A549 (cell line): ENCODE measurements at regions not wholly inside any gene's neighbourhood (a gene's known extent, or its start where the extent isn't known, plus 50 kb on each side); places are given as distances from the start of the nearest gene placed in this dataset.

Experiments
- ATAC-seq, 2 experiments: fragments of 200-7000 bp in 1 of 2; fragments of >200 bp in 1 of 2; cut with Nextera tagmentation in 1 of 2; cut with Tn5 transposase in 1 of 2; 3 replicates each; pipeline versions ENCODE4 v1.8.0 to v1.9.1; 2018 to 2020; ENCODE audit warnings: mild to moderate bottlenecking in 1 of 2, moderate library complexity in 1 of 2
- CTCF ChIA-PET: fragments of 300-600 bp; sonication (Branson Sonifier 250); formaldehyde crosslinking; extraction: SDS; loops from one replicate; lab custom pipeline; 2021; ENCODE audit warnings: antibody characterized with exemption, inconsistent platforms; lab: Yijun Ruan, JAX
- POLR2A ChIA-PET: fragments of 350-600 bp; formaldehyde crosslinking; extraction: SDS; loops from one replicate; lab custom pipeline; 2021; ENCODE audit warnings: antibody characterized with exemption, inconsistent platforms; lab: Yijun Ruan, JAX
- DNase-seq, 2 experiments: peaks; one replicate each; pipeline versions ENCODE4 v3.0.0 to v3.0.0-alpha.2; 2011 to 2016; ENCODE audit warnings: low read depth in 1 of 2, low spot score in 1 of 2
- FAIRE-seq: peaks from 2 replicates; lab custom pipeline; 2011; peaks lifted over from hg19 to GRCh38; lab: Jason Lieb, UNC
- H3K27ac ChIP-seq, 2 experiments: fragments of >200 bp; sonication (Bioruptor Twin); formaldehyde crosslinking; 3 replicates each; pipeline ENCODE4 v1.5.1; 2016 to 2017
- H3K4me1 ChIP-seq: fragments of >200 bp; sonication (Bioruptor Twin); formaldehyde crosslinking; 3 replicates; pipeline ENCODE4 v1.6.1; 2016
- H3K4me2 ChIP-seq: fragments of >200 bp; sonication (Bioruptor Twin); formaldehyde crosslinking; 3 replicates; pipeline ENCODE4 v1.6.1; 2016
- H3K4me3 ChIP-seq: fragments of >200 bp; sonication (Bioruptor Twin); formaldehyde crosslinking; 3 replicates; pipeline ENCODE4 v1.5.1; 2016
- H3K9me3 ChIP-seq: fragments of >200 bp; sonication (Bioruptor Twin); formaldehyde crosslinking; 3 replicates; pipeline ENCODE4 v1.6.1; 2016
- BHLHE40 ChIP-seq: IDR thresholded peaks from 2 replicates; pipeline ENCODE4 v1.6.1; 2012; ENCODE audit warnings: low read depth, low read length, inconsistent platforms
- CHD2 ChIP-seq: fragments of 150-350 bp; IDR thresholded peaks from 2 replicates; pipeline ENCODE4 v1.6.1; 2014; ENCODE audit warnings: low read length; ENCODE audit not compliant: partially characterized antibody
- FOSB ChIP-seq: fragments of 250-450 bp; sonication (Bioruptor Pico); IDR thresholded peaks from 2 replicates; pipeline ENCODE4 v1.5.0; 2020; ENCODE audit warnings: mild to moderate bottlenecking, moderate library complexity
- GATA3 ChIP-seq: IDR thresholded peaks from 2 replicates; pipeline ENCODE4 v1.6.1; 2012; ENCODE audit warnings: borderline replicate concordance
- HDAC2 ChIP-seq: fragments of 200-600 bp; sonication (generic); IDR thresholded peaks from 2 replicates; pipeline ENCODE4 v1.6.1; 2016
- HOXB5 ChIP-seq: fragments of 250-450 bp; sonication (Bioruptor Pico); IDR thresholded peaks from 2 replicates; pipeline ENCODE4 v1.5.0; 2020; ENCODE audit warnings: mild to moderate bottlenecking, moderate library complexity
- JUN ChIP-seq, 2 experiments: fragments of >200 bp; sonication (Bioruptor Twin); formaldehyde crosslinking; IDR thresholded peaks; 2 replicates in 1 of 2; 3 replicates in 1 of 2; pipeline ENCODE4 v1.6.1; 2016 to 2017
- KDM5A ChIP-seq: fragments of 200-600 bp; sonication (generic); IDR thresholded peaks from 2 replicates; pipeline ENCODE4 v1.6.1; 2016; ENCODE audit warnings: antibody characterized with exemption, mild to moderate bottlenecking
- MAFK ChIP-seq: fragments of 450-650 bp; IDR thresholded peaks from 2 replicates; pipeline ENCODE4 v1.6.1; 2014; ENCODE audit not compliant: partially characterized antibody
- MAZ ChIP-seq: fragments of 150-350 bp; IDR thresholded peaks from 2 replicates; pipeline ENCODE4 v1.6.1; 2014; ENCODE audit warnings: antibody characterized with exemption, low read depth, low read length, borderline replicate concordance
- NPAS2 ChIP-seq: fragments of 250-450 bp; sonication (Bioruptor Pico); IDR thresholded peaks from 2 replicates; pipeline ENCODE4 v1.8.0; 2022; ENCODE audit warnings: mild to moderate bottlenecking, moderate library complexity, borderline replicate concordance
- POLR2A ChIP-seq: IDR thresholded peaks from 2 replicates; pipeline ENCODE4 v1.6.1; 2012; ENCODE audit warnings: mild to moderate bottlenecking, low read length
- RAD21 ChIP-seq, 2 experiments: fragments of >200 bp in 1 of 2; sonication (Bioruptor Twin) in 1 of 2; formaldehyde crosslinking in 1 of 2; IDR thresholded peaks in 1 of 2; conservative IDR thresholded peaks in 1 of 2; 2 replicates in 1 of 2; 3 replicates in 1 of 2; pipeline ENCODE4 v1.6.1; 2012 to 2018; ENCODE audit warnings: inconsistent platforms in 1 of 2
- RNF2 ChIP-seq: fragments of 200-600 bp; sonication (generic); IDR thresholded peaks from 2 replicates; pipeline ENCODE4 v1.6.1; 2016; ENCODE audit warnings: low read depth, mild to moderate bottlenecking, antibody characterized with exemption, moderate library complexity, borderline replicate concordance
- TP53 ChIP-seq: fragments of 250-450 bp; sonication (Bioruptor Pico); IDR thresholded peaks from 2 replicates; pipeline ENCODE4 v1.5.0; 2021; ENCODE audit warnings: mild to moderate bottlenecking, moderate library complexity
- ZC3H11A ChIP-seq: fragments of 450-650 bp; IDR thresholded peaks from 2 replicates; pipeline ENCODE4 v1.6.1; 2014; ENCODE audit warnings: antibody characterized with exemption, mild to moderate bottlenecking
- ZFP36 ChIP-seq: fragments of 450-650 bp; IDR thresholded peaks from 2 replicates; pipeline ENCODE4 v1.6.1; 2014; ENCODE audit warnings: borderline replicate concordance; ENCODE audit not compliant: partially characterized antibody
- ZNF302 ChIP-seq: fragments of 250-450 bp; sonication (Bioruptor Pico); IDR thresholded peaks from 2 replicates; pipeline ENCODE4 v1.9.0; 2021; ENCODE audit warnings: inconsistent platforms, mild to moderate bottlenecking, moderate library complexity
- WGBS: methylation state at CpG from one replicate; pipeline ENCODE4 v1.1.6; 2017; ENCODE audit errors: missing lambda C conversion rate; 5-methylcytosine and 5-hydroxymethylcytosine counted together
- TF ChIP-seq, protein P1 (sequence below): IDR thresholded peaks from 2 replicates; pipeline ENCODE4 v1.6.1; 2012
- TF ChIP-seq, protein P2 (sequence below): IDR thresholded peaks from 2 replicates; pipeline ENCODE4 v1.6.1; 2012; ENCODE audit warnings: low read depth, borderline replicate concordance
- TF ChIP-seq, protein P3 (sequence below): fragments of >200 bp; sonication (Bioruptor Twin); formaldehyde crosslinking; IDR thresholded peaks from 2 replicates; pipeline ENCODE4 v1.6.1; 2016
- TF ChIP-seq, protein P4 (sequence below): fragments of 250-450 bp; sonication (Bioruptor Pico); IDR thresholded peaks from 2 replicates; pipeline ENCODE4 v1.5.0; 2020; ENCODE audit warnings: low read depth, mild to moderate bottlenecking, moderate library complexity
- TF ChIP-seq, protein P5 (sequence below): fragments of >200 bp; sonication (Bioruptor Twin); formaldehyde crosslinking; IDR thresholded peaks from 3 replicates; pipeline ENCODE4 v1.6.1; 2016
- TF ChIP-seq, protein P6 (sequence below): fragments of 150-350 bp; IDR thresholded peaks from 2 replicates; pipeline ENCODE4 v1.6.1; 2014; ENCODE audit warnings: low read depth, mild to moderate bottlenecking, low read length

DNA sequence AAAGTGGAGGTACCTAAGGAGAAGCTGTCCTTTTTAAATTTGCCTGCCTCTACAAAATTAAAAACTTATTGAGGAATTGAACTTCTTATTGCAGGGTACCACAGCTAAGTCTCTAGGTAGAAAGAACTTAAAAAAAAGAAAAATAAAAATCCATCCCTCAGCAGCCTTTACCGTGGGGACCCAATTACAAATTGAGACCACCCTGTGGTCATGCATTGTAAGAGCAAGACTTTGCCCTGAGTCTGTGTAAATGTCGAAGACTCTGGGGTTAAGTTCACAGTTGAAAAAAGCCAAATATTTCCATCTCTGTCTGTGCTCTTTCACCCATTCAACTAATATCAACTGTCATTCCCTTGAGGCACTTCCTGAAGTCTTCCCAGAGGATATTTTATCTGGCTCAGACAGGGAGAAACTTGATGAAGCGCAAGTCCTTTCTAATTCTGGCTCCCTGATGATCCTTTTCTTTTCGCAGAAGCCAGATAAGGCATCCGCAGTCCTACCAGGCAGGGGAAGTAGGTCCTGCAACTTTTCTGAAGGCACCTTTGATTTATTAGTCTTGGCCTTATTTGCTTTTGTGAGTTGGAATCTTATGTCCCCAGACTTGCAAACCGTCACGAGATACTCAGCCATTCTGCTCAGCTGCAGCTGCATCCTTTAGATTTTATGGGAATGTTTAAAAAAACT, 323.8 kb upstream of the WWC1 start:
- Histone ChIP-seq H3K9me3 (no peaks in the 10 kb centered on the region), H3K27ac (no peak overlapping the region), H3K4me2 (no peak overlapping the region), H3K4me3 (no peak overlapping the region), H3K4me1 (no peaks in the 10 kb centered on the region)
- FAIRE-seq, result no peak
- no peak for ATAC-seq
- 10% methylated on average over 7 of the region's 7 CpGs for WGBS
- ChIA-PET POLR2A (interaction anchor here (0.6 kb wide), 1 partner anchor 89 kb away, joined by 3 read pairs; no protein-coding TSS in a partner anchor), CTCF (interaction anchor here (1.0 kb wide), 1 partner anchor 10 kb away, joined by 3 read pairs; no protein-coding TSS in a partner anchor)
- DNase-seq, result no peak
- TF ChIP-seq POLR2A, result no peak
- no peak for TF ChIP-seq CHD2
- TF ChIP-seq, protein P1, sequence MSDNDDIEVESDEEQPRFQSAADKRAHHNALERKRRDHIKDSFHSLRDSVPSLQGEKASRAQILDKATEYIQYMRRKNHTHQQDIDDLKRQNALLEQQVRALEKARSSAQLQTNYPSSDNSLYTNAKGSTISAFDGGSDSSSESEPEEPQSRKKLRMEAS, result no peak
- no peak for TF ChIP-seq GATA3
- TF ChIP-seq, protein P2, sequence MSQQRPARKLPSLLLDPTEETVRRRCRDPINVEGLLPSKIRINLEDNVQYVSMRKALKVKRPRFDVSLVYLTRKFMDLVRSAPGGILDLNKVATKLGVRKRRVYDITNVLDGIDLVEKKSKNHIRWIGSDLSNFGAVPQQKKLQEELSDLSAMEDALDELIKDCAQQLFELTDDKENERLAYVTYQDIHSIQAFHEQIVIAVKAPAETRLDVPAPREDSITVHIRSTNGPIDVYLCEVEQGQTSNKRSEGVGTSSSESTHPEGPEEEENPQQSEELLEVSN, result no peak
- no peak for TF ChIP-seq MAFK

DNA sequence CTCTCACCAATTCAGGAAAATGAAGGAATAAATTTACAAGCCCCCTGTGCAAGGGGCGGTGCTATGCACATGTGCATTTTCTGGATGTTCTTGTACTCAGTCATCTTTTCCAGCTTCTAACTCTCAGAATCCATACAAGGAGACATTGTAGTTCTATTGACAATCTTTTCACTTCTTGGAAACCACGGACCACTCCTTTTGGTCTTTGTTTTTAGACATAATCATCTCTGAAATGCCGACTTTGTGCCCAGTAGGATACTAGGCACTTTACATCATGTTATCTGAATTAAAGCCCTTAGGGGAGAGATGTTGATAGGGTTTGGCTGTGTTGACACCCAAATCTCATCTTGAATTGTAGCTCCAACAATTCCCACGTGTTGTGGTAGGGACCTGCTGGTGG, 322.6 kb upstream of the WWC1 start:
- no peak for DNase-seq
- no peak overlapping the region for H3K4me3 ChIP-seq
- no peak overlapping the region for H3K4me2 ChIP-seq
- TF ChIP-seq JUN (IDR thresholded peaks at IDR 0.05), result no peak
- TF ChIP-seq, protein P3, sequence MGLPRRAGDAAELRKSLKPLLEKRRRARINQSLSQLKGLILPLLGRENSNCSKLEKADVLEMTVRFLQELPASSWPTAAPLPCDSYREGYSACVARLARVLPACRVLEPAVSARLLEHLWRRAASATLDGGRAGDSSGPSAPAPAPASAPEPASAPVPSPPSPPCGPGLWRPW, result no peak
- TF ChIP-seq, all 56 proteins: peak for 0
- ATAC-seq (no peak), FAIRE-seq (no peak)
- ChIA-PET CTCF (no interaction called here), POLR2A (no interaction called here)
- Histone ChIP-seq H3K27ac (no peak overlapping the region), H3K4me1 (no peaks in the 10 kb centered on the region), H3K9me3 (no peaks in the 10 kb centered on the region)
- 14% methylated on average over 4 of the region's 4 CpGs for WGBS

DNA sequence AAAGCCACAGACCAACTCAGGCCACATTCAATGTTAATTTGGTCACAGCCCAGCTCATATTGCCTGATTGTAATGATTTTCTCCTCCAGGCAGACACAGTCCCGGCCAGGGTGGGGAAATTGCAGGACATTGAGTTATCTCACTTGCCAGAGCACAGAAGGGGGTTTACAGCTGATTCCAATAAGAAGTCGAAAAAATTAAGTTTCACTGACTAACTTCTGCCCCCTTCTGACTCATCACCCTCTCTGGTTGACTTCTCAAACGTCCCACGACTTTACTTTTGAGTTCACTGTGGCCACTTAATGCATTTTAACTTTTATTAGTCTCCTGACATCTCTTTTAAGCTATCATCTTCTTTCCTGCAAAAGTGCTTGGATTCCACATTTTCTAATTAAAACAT, 321.4 kb upstream of the WWC1 start:
- CTCF ChIA-PET, result interaction anchor here (2.1 kb wide), 1 partner anchor 11 kb away, joined by 5 read pairs; no protein-coding TSS in a partner anchor
- TF ChIP-seq KDM5A (no peak), RAD21 (conservative IDR thresholded peaks at IDR 0.05 in 1 of 2, IDR thresholded peaks at IDR 0.05 in 1 of 2) (0 out of 5 replicates have a peak, but pooled peaks of 1 of the 2 experiments have one; percentile 6)
- TF ChIP-seq, all 56 proteins: peak for 1
- H3K27ac ChIP-seq, result no peak overlapping the region
- H3K4me2 ChIP-seq, result no peak overlapping the region
- no peak for FAIRE-seq
- no peak for DNase-seq
- WGBS, result 4% methylated on average over 4 of the region's 4 CpGs
- H3K4me1 ChIP-seq, result no peaks in the 10 kb centered on the region
- POLR2A ChIA-PET, result no interaction called here
- no peak overlapping the region for H3K4me3 ChIP-seq
- no peaks in the 10 kb centered on the region for H3K9me3 ChIP-seq
- no peak for ATAC-seq

DNA sequence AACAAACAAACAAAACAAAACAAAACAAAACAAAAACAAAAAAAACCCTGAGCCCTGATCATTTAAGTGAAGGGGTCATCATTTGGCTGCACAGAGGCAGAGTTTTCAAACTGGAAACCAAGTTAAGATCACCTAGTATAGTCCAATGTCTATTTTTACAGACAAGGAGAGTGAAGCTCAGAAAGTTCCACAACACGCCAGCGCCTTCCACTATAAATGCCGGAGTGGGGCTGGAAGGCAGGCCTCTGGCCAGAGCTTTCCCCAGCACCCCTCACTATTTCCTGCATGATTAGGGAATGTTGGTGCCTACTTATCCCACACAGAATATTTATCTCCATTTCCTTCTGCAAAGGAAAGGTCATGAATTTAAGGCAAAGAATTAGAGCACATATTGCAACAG, 319.7 kb upstream of the WWC1 start:
- TF ChIP-seq FOSB (CRISPR knock-in tag), result no peak
- no peak for TF ChIP-seq ZFP36
- TF ChIP-seq, protein P4, sequence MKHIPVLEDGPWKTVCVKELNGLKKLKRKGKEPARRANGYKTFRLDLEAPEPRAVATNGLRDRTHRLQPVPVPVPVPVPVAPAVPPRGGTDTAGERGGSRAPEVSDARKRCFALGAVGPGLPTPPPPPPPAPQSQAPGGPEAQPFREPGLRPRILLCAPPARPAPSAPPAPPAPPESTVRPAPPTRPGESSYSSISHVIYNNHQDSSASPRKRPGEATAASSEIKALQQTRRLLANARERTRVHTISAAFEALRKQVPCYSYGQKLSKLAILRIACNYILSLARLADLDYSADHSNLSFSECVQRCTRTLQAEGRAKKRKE (CRISPR knock-in tag), result no peak
- no peak for TF ChIP-seq HOXB5 (CRISPR knock-in tag)
- no peak for TF ChIP-seq TP53 (CRISPR knock-in tag)
- no peak for TF ChIP-seq NPAS2 (CRISPR knock-in tag)
- no peak for TF ChIP-seq CHD2
- TF ChIP-seq MAFK, result no peak
- TF ChIP-seq KDM5A, result no peak
- TF ChIP-seq, protein P5, sequence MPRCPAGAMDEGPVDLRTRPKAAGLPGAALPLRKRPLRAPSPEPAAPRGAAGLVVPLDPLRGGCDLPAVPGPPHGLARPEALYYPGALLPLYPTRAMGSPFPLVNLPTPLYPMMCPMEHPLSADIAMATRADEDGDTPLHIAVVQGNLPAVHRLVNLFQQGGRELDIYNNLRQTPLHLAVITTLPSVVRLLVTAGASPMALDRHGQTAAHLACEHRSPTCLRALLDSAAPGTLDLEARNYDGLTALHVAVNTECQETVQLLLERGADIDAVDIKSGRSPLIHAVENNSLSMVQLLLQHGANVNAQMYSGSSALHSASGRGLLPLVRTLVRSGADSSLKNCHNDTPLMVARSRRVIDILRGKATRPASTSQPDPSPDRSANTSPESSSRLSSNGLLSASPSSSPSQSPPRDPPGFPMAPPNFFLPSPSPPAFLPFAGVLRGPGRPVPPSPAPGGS, result no peak
- TF ChIP-seq, protein P6, sequence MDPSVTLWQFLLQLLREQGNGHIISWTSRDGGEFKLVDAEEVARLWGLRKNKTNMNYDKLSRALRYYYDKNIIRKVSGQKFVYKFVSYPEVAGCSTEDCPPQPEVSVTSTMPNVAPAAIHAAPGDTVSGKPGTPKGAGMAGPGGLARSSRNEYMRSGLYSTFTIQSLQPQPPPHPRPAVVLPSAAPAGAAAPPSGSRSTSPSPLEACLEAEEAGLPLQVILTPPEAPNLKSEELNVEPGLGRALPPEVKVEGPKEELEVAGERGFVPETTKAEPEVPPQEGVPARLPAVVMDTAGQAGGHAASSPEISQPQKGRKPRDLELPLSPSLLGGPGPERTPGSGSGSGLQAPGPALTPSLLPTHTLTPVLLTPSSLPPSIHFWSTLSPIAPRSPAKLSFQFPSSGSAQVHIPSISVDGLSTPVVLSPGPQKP, result no peak
- TF ChIP-seq, protein P3, result no peak
- TF ChIP-seq RNF2, result no peak
- no peak for TF ChIP-seq MAZ
- TF ChIP-seq BHLHE40, result no peak
- no peak for TF ChIP-seq ZC3H11A
- TF ChIP-seq HDAC2, result no peak
- TF ChIP-seq ZNF302 (CRISPR knock-in tag), result no peak
- FAIRE-seq (no peak), DNase-seq (no peak), ATAC-seq (no peak)
- WGBS, result 74% methylated on average over 3 of the region's 3 CpGs
- no peak overlapping the region for H3K4me2 ChIP-seq
- no peak overlapping the region for H3K27ac ChIP-seq
- POLR2A ChIA-PET, result no interaction called here
- no peak overlapping the region for H3K4me3 ChIP-seq
- CTCF ChIA-PET, result interaction anchor here (2.1 kb wide), 1 partner anchor 9 kb away, joined by 5 read pairs; no protein-coding TSS in a partner anchor
- no peaks in the 10 kb centered on the region for H3K4me1 ChIP-seq
- H3K9me3 ChIP-seq, result no peaks in the 10 kb centered on the region
